ACC112 (cell line): ENCODE measurements at regions not wholly inside any gene's neighbourhood (a gene's known extent, or its start where the extent isn't known, plus 50 kb on each side); places are given as distances from the start of the nearest gene placed in this dataset.

Experiments used
- H2AFZ ChIP-seq: fragments of 200-600 bp; sonication (generic); one replicate; pipeline ENCODE4 v1.6.0; 2017; ENCODE audit warnings: antibody characterized with exemption, low read length; ENCODE audit not compliant: unreplicated experiment
- H3K27ac ChIP-seq: fragments of 200-600 bp; sonication (generic); 2 replicates; pipeline ENCODE4 v1.5.1; 2014; ENCODE audit warnings: low read depth, mild to moderate bottlenecking, antibody characterized with exemption, low read length, moderate library complexity
- H3K27me3 ChIP-seq: fragments of 200-600 bp; sonication (generic); 2 replicates; pipeline ENCODE4 v1.6.1; 2014; ENCODE audit warnings: mild to moderate bottlenecking, antibody characterized with exemption, low read length, moderate library complexity, mixed read lengths; ENCODE audit not compliant: insufficient read depth
- H3K36me3 ChIP-seq: fragments of 200-600 bp; sonication (generic); 2 replicates; pipeline ENCODE4 v1.6.1; 2016; ENCODE audit warnings: mild to moderate bottlenecking, antibody characterized with exemption, low read length, moderate library complexity, mixed read lengths; ENCODE audit not compliant: insufficient read depth
- H3K4me1 ChIP-seq: fragments of 200-600 bp; sonication (generic); one replicate; pipeline ENCODE4 v1.6.1; 2016; ENCODE audit warnings: low read length, mixed read lengths; ENCODE audit not compliant: insufficient read depth, unreplicated experiment, control insufficient read depth
- H3K4me3 ChIP-seq: fragments of 200-600 bp; sonication (generic); 2 replicates; pipeline ENCODE4 v1.5.1; 2014; ENCODE audit warnings: mild to moderate bottlenecking, low read depth, low read length
- H3K79me2 ChIP-seq: fragments of 200-600 bp; sonication (generic); one replicate; pipeline ENCODE4 v1.6.0; 2016; ENCODE audit warnings: low read length; ENCODE audit not compliant: control insufficient read depth, unreplicated experiment, insufficient read depth

GRCh38 chr11:76298255-76298654 lies 82.7 kb downstream of the THAP12 start:
- peaks cover 12% of the 10 kb centered on the region; the same call in 1 of the 2 replicates for H3K27me3 ChIP-seq
- H2AFZ ChIP-seq = no peak overlapping the region
- H3K4me3 ChIP-seq = no peak overlapping the region
- no peak overlapping the region for H3K27ac ChIP-seq
- H3K36me3 ChIP-seq = no peaks in the 10 kb centered on the region
- H3K4me1 ChIP-seq = no peaks in the 10 kb centered on the region
- no peaks in the 10 kb centered on the region for H3K79me2 ChIP-seq

GRCh38 chr11:76296731-76297542 lies 84.0 kb downstream of the THAP12 start:
- no peak overlapping the region for H3K27ac ChIP-seq
- H3K79me2 ChIP-seq = no peaks in the 10 kb centered on the region
- H3K4me3 ChIP-seq = no peak overlapping the region
- no peak overlapping the region for H2AFZ ChIP-seq
- H3K36me3 ChIP-seq = no peaks in the 10 kb centered on the region
- 0 out of 2 replicates have a peak, but pooled peaks cover 4% of the 10 kb centered on the region for H3K27me3 ChIP-seq
- no peaks in the 10 kb centered on the region for H3K4me1 ChIP-seq

GRCh38 chr11:76293189-76293631 lies 86.9 kb upstream of the WNT11 start:
- Histone ChIP-seq H3K79me2 (no peaks in the 10 kb centered on the region), H3K36me3 (no peaks in the 10 kb centered on the region), H3K4me1 (no peaks in the 10 kb centered on the region), H3K4me3 (no peak overlapping the region), H2AFZ (no peak overlapping the region), H3K27me3 (no peaks in the 10 kb centered on the region), H3K27ac (no peak overlapping the region)

- Histone ChIP-seq H3K36me3 (no peaks in the 10 kb centered on the region), H3K27ac (no peak overlapping the region), H3K79me2 (no peaks in the 10 kb centered on the region), H3K27me3 (no peaks in the 10 kb centered on the region), H2AFZ (no peak overlapping the region), H3K4me1 (no peaks in the 10 kb centered on the region), H3K4me3 (no peak overlapping the region)
These were observed 86.4 kb upstream of the WNT11 start for GRCh38 chr11:76292583-76293188.

GRCh38 chr11:76291576-76292526 lies 85.5 kb upstream of the WNT11 start:
- Histone ChIP-seq H3K27ac (no peak overlapping the region), H2AFZ (no peak overlapping the region), H3K4me3 (no peak overlapping the region), H3K4me1 (no peaks in the 10 kb centered on the region), H3K27me3 (no peaks in the 10 kb centered on the region), H3K79me2 (no peaks in the 10 kb centered on the region), H3K36me3 (no peaks in the 10 kb centered on the region)

GRCh38 chr11:76288166-76288980 lies 82.1 kb upstream of the WNT11 start:
- H3K4me3 ChIP-seq = no peak overlapping the region
- H3K27ac ChIP-seq = no peak overlapping the region
- no peaks in the 10 kb centered on the region for H3K36me3 ChIP-seq
- H3K79me2 ChIP-seq = no peaks in the 10 kb centered on the region
- no peak overlapping the region for H2AFZ ChIP-seq
- H3K27me3 ChIP-seq = no peaks in the 10 kb centered on the region
- no peaks in the 10 kb centered on the region for H3K4me1 ChIP-seq

GRCh38 chr11:76287227-76287626 lies 80.9 kb upstream of the WNT11 start:
- Histone ChIP-seq H3K36me3 (no peaks in the 10 kb centered on the region), H3K79me2 (no peaks in the 10 kb centered on the region), H3K27me3 (no peaks in the 10 kb centered on the region), H3K4me1 (no peaks in the 10 kb centered on the region), H3K4me3 (no peak overlapping the region), H3K27ac (no peak overlapping the region), H2AFZ (no peak overlapping the region)

GRCh38 chr11:76285397-76286104 lies 79.2 kb upstream of the WNT11 start:
- no peaks in the 10 kb centered on the region for H3K27me3 ChIP-seq
- H3K79me2 ChIP-seq = no peaks in the 10 kb centered on the region
- no peak overlapping the region for H2AFZ ChIP-seq
- no peaks in the 10 kb centered on the region for H3K36me3 ChIP-seq
- no peak overlapping the region for H3K4me3 ChIP-seq
- H3K27ac ChIP-seq = no peak overlapping the region
- no peaks in the 10 kb centered on the region for H3K4me1 ChIP-seq

GRCh38 chr11:76284161-76284560 lies 77.9 kb upstream of the WNT11 start:
- Histone ChIP-seq H3K27ac (no peak overlapping the region), H2AFZ (no peak overlapping the region), H3K4me3 (no peak overlapping the region), H3K79me2 (no peaks in the 10 kb centered on the region), H3K27me3 (no peaks in the 10 kb centered on the region), H3K4me1 (no peaks in the 10 kb centered on the region), H3K36me3 (no peaks in the 10 kb centered on the region)
